Activated naive CD4-positive, alpha-beta T cell (primary cell): ENCODE measurements at regions not wholly inside any gene's neighbourhood (a gene's known extent, or its start where the extent isn't known, plus 50 kb on each side); places are given as distances from the start of the nearest gene placed in this dataset.

Source experiments
- DNase-seq, 4 experiments: peaks; one replicate each; lab custom pipeline; 2025; lab: John Stamatoyannopoulos, UW

DNA sequence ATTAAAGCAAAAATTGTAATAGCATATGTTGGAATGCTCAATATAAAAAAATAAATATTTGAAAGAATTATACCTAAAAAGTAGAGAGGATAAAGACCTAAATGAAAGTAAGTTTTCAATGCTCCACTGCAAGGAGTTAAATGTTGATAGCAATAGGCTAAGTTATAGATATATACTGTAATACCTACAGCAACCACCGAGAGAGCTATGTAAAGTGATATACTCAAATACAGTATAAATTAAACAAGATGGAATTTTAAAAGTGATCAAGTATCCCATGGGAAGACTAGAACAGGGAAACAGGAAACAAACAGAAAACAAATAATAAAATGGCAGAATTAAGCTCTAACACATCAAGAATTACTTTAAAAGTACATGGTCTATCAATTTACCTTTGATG lies 73.9 kb downstream of the CASP3 start:
- no peak for DNase-seq

DNA sequence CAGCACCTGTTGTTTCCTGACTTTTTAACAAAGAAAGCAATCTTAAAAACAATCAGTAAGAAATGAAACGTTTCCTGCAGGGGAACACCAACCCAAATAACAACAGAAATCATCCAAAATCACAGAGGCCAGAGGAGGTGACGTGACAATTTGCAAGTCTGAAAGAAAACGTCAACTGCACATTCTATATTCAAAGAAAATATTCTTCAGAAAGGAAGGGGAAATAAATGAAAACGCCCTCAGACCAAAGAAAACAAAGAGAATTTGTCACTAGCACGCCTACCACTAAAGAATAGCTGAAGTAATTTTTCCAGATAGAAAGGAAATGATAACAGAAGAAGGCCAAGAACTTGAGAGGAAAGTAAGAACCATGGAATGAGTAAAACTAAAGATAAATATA lies 74.4 kb downstream of the CASP3 start:
- DNase-seq = no peak

DNA sequence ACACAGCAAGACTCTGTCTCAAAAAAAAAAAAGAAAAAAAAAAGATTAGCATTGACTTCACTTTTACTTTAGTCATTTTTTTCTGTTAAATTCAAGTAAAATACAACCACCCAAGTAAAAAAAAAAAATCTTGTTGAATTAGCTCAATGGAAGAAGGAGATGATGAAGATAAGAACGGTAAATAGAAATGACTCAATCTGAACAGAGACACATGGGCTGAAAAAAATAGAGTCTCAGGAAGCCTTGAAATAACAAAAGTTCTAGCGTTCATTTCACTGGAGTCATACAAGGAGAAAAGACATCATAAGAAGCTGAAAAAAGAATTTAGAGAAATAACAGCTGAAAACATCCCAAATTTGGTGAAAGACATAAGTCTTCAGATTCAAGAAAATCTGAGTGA lies 75.5 kb downstream of the CASP3 start:
- DNase-seq = no peak

DNA sequence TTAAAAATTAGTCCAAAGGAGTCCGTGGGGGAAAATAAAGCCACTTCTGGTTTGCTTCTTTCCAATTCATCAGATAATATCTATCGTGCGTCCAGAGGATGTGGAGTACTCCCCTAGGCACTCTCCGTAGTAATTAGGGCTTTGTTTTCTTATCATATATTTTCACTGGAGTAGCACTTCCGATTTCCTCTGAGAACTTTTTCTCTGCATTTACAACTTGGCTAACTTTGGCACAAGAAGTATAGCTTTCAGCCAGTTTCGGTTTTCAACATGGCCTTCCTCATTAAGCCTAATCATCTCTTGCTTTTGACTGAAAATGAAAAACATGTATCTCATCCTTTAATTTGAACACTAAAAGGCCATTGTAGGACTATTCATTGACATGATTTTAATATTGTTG lies 80.5 kb downstream of the CASP3 start:
- no peak for DNase-seq

DNA sequence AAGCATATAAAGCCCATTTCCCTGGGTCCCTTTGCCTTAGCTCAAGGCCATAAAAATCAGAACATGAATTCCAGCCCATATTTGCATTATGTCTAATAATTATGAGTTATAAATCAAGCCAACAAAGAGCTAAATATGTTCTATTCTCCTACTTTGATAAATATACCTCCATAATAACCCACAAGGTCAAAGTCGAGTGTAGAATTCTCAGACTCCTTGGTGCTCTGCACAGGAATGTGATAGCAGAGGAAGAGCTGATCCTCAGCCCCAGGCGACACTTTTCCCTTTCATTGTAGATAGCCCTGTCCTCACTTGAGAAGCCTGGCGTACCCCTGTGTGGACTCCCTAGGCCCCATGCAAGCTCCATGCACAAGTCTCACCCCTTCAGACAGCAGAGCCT lies 85.6 kb downstream of the CASP3 start:
- DNase-seq = no peak

DNA sequence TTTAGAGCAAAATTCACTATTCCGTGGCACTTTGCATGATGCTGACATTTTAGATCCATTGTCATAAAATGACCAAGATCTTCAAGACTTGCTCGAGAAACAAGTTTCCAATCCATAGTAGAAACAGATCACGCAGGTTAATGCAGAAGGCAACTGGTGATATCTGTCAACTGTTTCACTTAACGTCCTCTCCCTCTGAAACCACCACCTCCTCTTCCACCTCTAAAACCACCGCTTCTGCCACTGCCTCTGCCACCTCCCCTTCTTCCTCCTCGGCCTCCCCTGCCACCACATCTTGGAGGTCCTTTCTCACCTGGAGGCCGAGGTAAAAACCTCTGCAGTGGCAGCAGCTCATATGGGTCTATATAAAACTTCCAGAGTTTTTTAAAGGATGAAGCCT lies 84.6 kb upstream of the IRF2 start:
- DNase-seq = no peak

DNA sequence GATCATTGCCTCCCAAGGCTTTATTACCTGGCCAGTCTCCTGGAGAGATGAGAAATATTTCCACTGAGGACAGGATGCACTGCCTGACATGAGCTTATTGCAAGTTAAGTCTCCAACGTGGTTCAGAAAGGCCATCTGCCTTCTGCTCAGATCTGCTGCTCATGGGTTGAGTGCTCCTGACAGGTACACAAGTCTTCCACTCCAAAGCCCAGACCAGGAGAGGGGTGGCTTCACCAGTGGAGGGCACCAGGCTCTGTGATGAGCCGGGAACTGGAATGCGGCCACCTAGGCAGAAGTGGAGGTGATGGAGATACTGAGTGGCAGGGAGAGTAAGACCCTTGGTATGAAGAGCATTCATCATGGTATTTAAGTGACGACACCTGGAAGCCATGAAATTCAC lies 79.5 kb upstream of the IRF2 start:
- DNase-seq = no peak

DNA sequence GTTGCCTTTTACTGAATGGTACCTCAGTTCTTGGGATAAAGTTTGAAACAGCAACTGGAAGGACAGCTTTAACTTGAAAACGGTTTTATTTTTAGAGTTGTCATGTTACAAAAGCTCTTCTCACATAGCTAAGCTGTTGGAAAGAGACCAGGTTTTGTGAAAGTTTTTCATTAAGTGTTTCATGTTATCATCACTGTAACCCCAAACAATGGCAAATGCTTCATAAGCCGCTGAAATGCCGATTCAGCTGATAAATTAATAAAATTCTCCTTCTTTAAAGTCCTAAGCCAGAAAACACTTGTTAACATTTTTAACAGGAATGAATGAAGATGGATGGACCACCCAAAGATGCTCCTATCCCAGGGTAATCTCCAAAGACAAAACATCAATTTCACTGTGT lies 76.1 kb upstream of the IRF2 start:
- DNase-seq = no peak

DNA sequence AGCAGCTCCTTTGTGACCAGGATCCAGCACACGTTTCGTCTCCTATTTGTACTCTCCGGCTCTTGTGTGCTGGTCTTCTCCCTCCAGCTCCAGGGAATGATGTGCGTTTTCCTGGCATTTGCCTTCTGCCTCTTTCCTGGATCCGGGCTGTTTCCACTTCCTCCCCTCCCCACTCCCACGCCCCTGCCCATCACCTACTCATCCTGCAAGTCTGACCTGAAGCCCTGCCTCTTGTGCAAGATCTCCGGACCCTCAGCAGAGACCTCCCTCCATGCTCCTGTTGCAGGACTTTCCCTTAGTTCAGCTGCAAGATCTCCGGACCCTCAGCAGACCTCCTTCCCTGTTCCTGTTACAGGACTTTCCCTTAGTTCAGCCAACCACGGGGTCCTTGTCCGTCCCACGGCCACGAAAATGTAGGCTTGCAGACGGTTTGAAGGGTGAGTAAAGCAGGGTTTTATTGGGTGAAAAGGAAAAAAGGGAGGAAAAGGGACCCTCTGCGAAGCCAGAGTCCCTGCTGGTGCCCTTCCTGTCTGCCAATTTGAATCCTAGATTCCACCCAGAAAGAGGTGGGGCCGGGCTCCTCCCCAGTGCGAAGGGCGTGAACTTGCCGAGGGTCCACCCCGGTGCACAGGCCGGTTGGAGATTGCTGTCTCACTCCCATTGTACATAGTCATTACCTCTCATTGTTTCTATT lies 74.4 kb upstream of the IRF2 start:
- no peak for DNase-seq

DNA sequence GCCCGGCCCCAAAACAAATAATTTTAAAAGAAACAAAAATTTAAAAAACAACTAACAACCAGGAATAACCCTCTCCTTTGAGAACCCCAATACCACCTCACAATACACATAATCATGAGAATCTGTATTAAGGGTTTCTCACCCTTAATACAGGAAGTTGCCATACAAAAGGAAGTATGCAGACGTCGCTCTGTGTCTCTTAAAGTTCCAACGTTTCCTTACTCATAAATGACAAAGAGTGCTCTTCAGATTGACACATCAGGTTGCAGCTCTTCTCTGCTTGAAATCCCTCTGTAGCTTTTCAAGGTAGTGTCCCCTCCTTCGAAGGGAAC lies 73.9 kb upstream of the IRF2 start:
- DNase-seq = no peak

DNA sequence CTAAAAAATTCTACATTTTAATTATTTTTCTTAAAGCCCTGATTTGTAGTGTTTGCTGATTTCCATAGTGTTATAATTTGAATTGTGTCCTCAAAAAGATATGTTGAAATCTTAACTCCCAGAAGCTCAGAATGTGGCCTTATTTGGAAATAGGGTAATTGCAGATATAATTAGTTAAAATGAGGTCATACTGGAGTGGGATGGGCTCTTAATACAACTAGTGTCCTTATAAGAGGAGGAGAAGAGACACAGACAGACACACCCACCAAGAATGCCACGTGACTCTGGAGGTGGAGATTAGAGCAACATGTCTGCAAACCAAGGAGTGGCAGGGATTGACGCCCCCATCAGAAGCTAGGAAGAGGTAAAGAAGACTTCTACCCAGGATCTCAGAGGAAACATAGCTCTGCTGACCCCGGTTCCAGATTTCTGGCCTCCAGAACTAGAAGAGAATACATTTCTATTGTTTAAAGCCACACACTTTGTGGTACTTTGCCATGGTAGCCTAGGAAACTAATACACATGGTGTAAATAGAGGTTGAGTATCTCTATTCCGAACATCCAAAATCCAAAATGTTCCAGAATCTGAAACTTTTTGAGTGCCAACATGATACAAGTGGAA lies 70.5 kb upstream of the IRF2 start:
- no peak for DNase-seq

DNA sequence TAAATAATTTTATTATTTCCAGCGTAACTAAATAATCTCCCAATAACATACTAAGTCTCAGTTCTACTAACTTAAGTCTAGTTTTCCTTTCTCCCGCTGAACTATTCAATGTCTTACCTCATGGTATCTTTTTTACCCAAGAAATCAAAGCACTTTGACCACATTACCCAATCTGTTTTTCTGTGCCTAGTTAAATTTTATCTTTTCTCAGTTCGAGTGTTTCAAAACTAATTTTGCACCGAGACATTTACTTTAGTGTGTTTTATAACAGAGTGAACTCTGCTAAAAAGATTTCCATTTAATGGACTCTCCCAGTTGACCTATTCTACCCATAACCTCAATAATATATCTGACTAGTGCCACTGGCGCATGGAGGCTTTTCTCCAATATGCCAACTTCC lies 67.6 kb upstream of the IRF2 start:
- no peak for DNase-seq

DNA sequence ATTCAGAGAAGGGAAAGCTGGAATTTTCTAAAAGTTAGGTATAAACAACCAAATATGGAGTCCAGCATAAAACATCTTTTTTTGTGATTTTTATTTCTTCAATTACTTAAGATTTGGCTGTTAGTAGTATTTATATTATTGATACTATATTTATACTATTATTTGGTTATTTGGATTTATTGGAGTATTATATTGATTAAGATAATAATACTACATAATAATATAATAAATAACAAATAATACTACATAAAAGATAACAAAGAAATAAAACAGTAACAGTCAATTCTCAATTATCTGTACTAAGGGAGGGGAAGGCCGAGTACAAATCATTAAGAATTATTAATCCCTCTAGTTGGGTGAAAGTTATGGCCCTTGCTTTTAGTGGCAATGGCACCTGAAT lies 66.0 kb upstream of the IRF2 start:
- DNase-seq = no peak

DNA sequence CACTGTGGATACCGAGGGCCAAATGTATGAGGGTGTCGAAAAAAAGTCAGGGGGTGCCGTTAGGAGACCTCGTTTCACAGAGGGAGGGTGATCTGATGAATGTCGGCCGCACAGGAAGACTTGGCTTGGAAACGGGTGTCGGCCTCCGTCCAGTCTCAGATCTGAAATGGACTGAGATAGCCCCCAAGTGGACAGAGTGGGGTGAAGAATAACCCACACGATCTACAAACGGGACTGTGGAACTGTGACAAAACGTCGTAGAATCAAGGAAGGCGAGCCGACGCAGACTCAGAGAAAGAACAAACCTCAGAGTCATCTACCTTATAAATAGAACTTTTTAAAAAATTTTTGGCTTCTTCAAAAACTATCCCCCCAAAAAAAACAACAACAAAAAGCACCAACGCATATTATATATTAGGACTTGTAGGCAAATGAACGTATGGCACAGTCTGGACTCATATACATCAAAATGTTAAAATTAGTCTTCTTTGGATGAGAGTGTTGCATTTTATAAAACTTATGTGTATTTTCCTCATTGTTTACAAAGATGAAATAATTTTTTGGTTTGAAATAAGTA lies 63.8 kb upstream of the IRF2 start:
- peak; percentile 5 to 37 (median 20) for DNase-seq

DNA sequence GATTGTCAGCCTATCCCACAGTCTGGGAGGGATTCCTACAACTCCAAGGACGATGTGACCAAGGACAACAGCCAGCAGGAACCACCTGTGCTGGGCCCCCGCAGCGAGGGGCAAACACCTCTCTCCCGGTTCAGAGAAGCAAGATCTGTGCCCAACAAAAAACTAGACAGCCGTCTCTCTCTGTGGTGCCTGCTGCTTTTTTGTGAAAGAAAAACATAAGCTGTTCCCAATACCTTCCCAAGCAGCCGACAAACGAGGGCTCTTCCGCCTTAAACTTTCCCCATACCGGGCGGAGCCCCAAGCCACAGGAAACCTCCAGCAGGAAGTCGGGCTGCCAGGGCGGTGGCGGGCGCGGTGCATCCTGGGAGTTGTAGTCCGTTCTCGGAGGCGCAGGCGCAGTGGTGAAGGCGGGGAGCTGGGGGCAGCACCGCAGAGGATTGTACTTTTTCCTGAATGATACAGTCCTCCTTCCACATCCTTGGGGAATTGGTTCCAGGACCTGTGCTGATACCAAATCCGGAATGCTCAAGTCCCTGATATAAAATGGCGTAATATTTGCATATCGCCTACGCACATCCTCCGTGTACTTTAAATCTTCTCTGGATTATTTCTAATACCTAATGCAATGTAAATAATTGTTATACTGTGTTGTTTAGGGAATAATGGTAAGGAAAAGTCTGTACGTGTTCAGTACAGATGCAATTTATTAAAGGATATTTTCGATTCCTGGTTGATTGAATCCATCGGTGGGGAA lies 63.1 kb upstream of the IRF2 start:
- DNase-seq = peak; percentile 73 to 88 (median 80)

DNA sequence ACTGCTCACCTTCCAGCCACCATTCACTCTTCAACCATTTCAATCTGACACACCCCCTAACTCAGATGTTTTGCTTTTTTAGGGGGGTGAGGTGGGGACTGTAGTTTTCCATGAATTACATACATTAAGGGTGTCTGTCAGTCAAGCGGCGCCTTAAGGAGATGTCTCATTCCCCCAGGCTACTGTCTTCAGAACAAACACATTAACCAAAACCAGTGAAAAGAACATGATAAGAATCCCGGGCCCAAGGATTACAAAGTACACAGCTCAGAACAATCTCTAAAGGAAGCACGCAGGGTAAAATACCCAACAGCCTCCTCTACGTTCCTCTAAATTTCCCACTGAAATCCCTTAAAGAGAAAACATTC lies 62.5 kb upstream of the IRF2 start:
- DNase-seq = no peak

DNA sequence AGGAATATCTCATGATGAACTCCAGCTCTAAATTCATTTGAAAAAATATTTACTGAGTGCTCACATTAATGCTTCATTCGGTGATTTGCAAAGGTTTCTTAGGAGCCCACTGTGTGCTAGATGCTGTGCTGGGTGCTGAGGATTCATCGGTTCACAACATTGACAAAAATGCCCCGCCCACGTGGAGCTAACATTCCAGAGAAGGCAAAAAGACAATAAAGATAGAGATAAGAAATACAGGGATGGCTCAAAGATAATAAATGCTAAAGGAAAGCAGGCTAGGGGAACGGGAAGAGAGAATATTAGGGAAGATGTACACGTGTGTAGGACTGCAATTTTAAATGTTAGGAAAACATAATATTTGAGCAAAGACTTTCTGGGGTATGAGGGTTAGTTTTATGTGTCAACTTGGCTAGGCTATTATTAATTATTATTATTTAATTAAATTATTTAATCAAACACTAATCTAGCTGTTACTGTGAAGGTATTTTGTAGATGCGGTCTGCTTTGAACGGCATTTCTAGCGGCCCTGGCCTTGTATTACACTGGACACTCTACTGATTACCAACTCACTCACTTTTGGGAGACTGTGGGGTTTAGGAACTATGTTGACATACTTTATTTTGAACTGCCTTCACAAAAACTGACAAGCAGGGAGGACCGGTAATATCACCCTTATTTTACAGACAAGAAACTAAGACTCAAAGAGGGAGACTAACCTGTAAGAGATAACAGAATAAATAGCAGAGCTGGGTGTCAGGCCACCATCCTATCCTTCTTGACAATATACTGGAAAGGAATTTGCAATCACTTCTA lies 61.9 kb upstream of the IRF2 start:
- no peak for DNase-seq

DNA sequence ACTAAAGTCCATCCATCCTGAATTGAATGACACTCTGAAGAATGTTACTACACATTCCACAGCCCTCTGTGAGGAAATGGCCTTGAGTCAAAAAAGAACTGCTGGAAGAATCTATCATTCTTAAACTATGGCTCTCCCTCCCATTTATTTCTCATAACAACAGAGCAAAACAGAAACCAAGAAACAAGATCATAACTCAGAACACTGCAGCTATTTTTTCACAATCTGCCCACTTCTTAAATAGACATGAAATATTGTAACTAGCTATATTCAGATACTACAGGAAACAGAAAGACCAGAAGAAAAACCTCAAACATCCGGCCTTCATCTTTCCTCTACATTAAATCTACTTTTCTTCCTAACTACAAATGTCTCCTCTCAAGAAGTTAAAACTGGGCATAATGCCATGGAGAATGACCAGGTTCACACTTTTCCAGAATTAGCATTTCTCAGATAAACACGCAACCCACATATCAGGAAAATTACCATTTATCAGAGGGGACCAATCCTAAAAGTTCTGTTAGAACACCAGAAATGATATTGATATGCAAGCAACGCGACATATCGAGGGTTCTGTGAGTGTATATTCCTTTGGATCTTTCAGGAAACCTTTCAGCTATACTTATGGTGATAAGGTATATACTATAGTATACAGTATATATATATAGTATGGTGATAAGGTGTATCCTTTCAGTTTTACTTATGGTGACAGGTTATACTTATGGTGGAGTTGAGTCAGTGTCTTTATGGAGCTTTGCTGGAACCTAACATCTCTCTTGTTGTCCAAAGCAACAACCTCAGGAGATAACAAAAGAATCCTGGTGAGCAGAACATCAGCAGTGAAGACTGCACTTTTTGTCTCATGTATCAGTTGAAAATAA lies 60.4 kb upstream of the IRF2 start:
- DNase-seq = no peak

DNA sequence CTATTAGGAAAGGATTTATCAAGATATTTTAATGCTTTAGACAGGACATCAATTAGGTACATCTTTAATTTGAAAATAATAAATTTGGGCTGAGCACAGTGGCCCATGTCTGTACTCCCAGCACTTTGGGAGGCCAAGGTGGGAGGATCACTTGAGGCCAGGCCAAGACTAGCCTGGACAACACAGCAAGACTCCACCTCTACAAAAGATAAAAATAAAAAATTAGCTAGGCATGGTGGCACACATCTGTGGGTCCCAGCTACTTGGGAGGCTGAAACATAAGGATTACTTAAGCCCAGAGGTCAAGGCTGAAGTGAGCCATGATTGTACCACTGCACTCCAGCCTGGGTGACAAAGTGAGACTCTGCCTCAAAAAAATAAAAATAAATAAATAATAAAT lies 59.6 kb upstream of the IRF2 start:
- DNase-seq = no peak

DNA sequence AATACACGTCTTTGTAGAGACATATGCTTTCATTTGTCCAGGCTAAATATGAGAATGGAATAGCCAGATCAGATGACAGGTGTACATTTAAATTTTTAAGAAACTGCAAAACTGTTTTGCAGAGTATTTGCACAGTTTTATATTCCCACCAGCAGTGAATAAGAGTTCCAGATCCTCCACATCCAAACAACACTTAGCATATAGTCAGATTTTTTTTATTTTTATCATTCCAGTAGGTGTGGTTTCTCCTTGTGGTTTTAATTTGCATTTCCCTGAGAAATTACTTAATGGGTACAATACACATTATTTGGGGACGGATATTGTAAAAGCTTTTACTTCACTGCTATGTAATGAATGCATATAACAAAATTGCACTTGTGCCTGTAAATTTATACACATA lies 56.7 kb upstream of the IRF2 start:
- DNase-seq = no peak

DNA sequence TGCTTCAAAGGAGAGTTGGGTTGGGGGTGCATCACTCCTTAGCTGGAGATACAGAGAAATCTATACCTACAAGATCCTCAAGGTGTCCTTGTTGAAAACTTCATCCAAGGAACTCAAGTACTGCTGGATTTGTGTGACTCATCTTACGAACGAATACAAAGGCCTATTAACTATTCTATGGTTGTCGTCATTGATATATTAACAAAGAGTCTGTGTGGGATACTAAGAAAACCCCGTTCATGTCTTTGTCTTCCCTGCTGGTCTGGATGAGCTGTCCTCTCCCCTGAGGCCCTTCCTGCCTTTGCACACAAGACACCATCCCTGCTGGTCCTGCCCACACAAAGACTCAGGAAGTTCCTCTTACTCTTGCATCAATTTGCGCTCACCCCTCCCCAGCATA lies 54.9 kb upstream of the IRF2 start:
- no peak for DNase-seq

DNA sequence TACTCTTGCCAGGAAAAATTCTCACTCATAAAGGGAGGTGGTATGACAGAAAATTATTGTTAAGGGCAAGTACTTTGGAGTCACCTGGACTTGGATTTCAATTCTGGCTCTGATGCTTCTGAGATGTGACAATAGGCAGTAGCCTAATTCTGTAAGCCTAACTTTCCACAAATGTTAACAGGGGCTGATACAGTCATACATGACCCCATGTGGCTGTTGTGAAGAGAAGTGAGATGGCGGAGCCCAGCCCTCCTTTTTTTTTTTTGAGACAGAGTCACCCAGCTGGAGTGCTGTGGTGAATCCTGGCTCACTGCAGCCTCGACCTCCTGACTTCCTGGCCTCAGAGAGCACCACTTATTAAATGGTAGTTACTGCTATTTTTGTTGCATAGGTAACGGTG lies 54.4 kb upstream of the IRF2 start:
- DNase-seq = no peak
